ENCODE measurements at regions not wholly inside any gene's neighbourhood (a gene's known extent, or its start where the extent isn't known, plus 50 kb on each side); places are given as distances from the start of the nearest gene placed in this dataset.

GRCh38 chr9:74147906-74148305 is 349.2 kb upstream of the RORB start:
- ChIA-PET POLR2A (no interaction called here), CTCF (no interaction called here)
- Histone ChIP-seq H3K27ac (ENCODE audit: low read depth in 2 of 2, low read length in 1 of 2) (no peak overlapping the region), H3K4me1 (ENCODE audit: control insufficient read depth in 1 of 2, insufficient read depth in 2 of 2, low read depth in 1 of 2, low read length in 1 of 2) (no peaks in the 10 kb centered on the region), H3K9ac (no peak overlapping the region), H3K79me2 (ENCODE audit: insufficient read depth) (no peaks in the 10 kb centered on the region), H3K9me3 (no peaks in the 10 kb centered on the region), H3K36me3 (replicated peaks in 1 of 2; ENCODE audit: control insufficient read depth in 1 of 2, insufficient read depth in 2 of 2, low read length in 1 of 2) (no peaks in the 10 kb centered on the region), H3K4me2 (no peak overlapping the region), H3F3A (replicated peaks; ENCODE audit: insufficient read depth) (no peaks in the 10 kb centered on the region), H3K9me2 (no peaks in the 10 kb centered on the region), H3K4me3 (ENCODE audit: low read depth in 2 of 2, low read length in 1 of 2) (no peak overlapping the region), H4K20me1 (ENCODE audit: insufficient read depth) (no peaks in the 10 kb centered on the region), H3K27me3 (ENCODE audit: insufficient read depth) (no peaks in the 10 kb centered on the region), H2AFZ (ENCODE audit: low read depth) (no peak overlapping the region)
- TF ChIP-seq EP300 (IDR thresholded peaks at IDR 0.05; ENCODE audit: borderline replicate concordance in 1 of 2, low read depth in 1 of 2, low read length in 1 of 2) (no peak), IRF3 (IDR thresholded peaks at IDR 0.05; ENCODE audit: low read depth, low read length) (no peak), FOXM1 (IDR thresholded peaks at IDR 0.05; ENCODE audit: low read depth) (no peak), NRF1 (IDR thresholded peaks at IDR 0.05; ENCODE audit: low read depth, low read length) (no peak), MAX (IDR thresholded peaks at IDR 0.05; ENCODE audit: low read depth) (no peak), FOXJ3 (CRISPR knock-in tag; IDR thresholded peaks at IDR 0.05) (no peak), RFX5 (IDR thresholded peaks at IDR 0.05; ENCODE audit: low read length) (no peak), GATA2 (CRISPR knock-in tag; IDR thresholded peaks at IDR 0.05) (no peak), POLR2AphosphoS5 (IDR thresholded peaks at IDR 0.05; ENCODE audit: low read depth, low read length) (no peak), JUND (IDR thresholded peaks at IDR 0.05) (no peak), RXRA (IDR thresholded peaks at IDR 0.05; ENCODE audit: borderline replicate concordance, low read depth) (no peak), USF1 (IDR thresholded peaks at IDR 0.05; ENCODE audit: borderline replicate concordance, low read depth) (no peak), MEF2A (IDR thresholded peaks at IDR 0.05; ENCODE audit: borderline replicate concordance, low read depth) (no peak), REST (IDR thresholded peaks at IDR 0.05; ENCODE audit: low read depth, low read length) (no peak), TCF12 (IDR thresholded peaks at IDR 0.05) (no peak), CTCF (IDR thresholded peaks at IDR 0.05) (no peak), TEAD4 (IDR thresholded peaks at IDR 0.05; ENCODE audit: borderline replicate concordance, insufficient read depth) (no peak), TAF1 (IDR thresholded peaks at IDR 0.05; ENCODE audit: borderline replicate concordance, low read depth, low read length) (no peak), CHD2 (IDR thresholded peaks at IDR 0.05; ENCODE audit: low read length, partially characterized antibody) (no peak), EZH2phosphoT487 (IDR thresholded peaks at IDR 0.05; ENCODE audit: borderline replicate concordance, low read depth) (no peak)
- 22% methylated on average over 1 of the region's 1 CpG for WGBS (ENCODE audit: low lambda C conversion rate)
- DNase-seq: no peak

Data from SK-N-SH (cell line).